HL-60 (cell line): ENCODE measurements at regions not wholly inside any gene's neighbourhood (a gene's known extent, or its start where the extent isn't known, plus 50 kb on each side); places are given as distances from the start of the nearest gene placed in this dataset.

ENCODE experiments used
- DNase-seq, 2 experiments: peaks; one replicate each; pipeline ENCODE4 v3.0.0-alpha.2; 2010 to 2020; ENCODE audit warnings: low read depth in 1 of 2, low spot score in 1 of 2
- H3K27ac ChIP-seq: fragments of 250-450 bp; sonication (Bioruptor Pico); replicated peaks from 2 replicates; pipeline ENCODE4 v1.5.1; 2020; ENCODE audit warnings: mild to moderate bottlenecking, moderate library complexity
- H3K27me3 ChIP-seq: fragments of 250-450 bp; sonication (Bioruptor Pico); 2 replicates; pipeline ENCODE4 v1.5.1; 2021; ENCODE audit warnings: mild to moderate bottlenecking, moderate library complexity; ENCODE audit not compliant: insufficient read depth, poor library complexity, severe bottlenecking
- H3K4me3 ChIP-seq: replicated peaks from 2 replicates; pipeline ENCODE4 v1.5.1; 2011; ENCODE audit warnings: mild to moderate bottlenecking, control low read depth, low read length; ENCODE audit not compliant: insufficient read depth
- GABPA ChIP-seq: IDR thresholded peaks from 2 replicates; pipeline ENCODE4 v1.6.1; 2012; ENCODE audit warnings: low read depth
- POLR2AphosphoS5 ChIP-seq: IDR thresholded peaks from 2 replicates; pipeline ENCODE4 v1.6.1; 2012; ENCODE audit warnings: low read depth
- SPI1 ChIP-seq: IDR thresholded peaks from 2 replicates; pipeline ENCODE4 v1.6.1; 2012; ENCODE audit warnings: low read depth, mild to moderate bottlenecking, borderline replicate concordance
- TF ChIP-seq, protein P1 (sequence below): IDR thresholded peaks from one replicate; pipeline ENCODE4 v1.5.1; 2011; ENCODE audit warnings: low read length, control low read depth, inconsistent platforms; ENCODE audit not compliant: insufficient read depth
- TF ChIP-seq, protein P2 (sequence below): IDR thresholded peaks from 2 replicates; pipeline ENCODE4 v1.6.1; 2012; ENCODE audit warnings: low read depth; ENCODE audit not compliant: insufficient replicate concordance

DNA sequence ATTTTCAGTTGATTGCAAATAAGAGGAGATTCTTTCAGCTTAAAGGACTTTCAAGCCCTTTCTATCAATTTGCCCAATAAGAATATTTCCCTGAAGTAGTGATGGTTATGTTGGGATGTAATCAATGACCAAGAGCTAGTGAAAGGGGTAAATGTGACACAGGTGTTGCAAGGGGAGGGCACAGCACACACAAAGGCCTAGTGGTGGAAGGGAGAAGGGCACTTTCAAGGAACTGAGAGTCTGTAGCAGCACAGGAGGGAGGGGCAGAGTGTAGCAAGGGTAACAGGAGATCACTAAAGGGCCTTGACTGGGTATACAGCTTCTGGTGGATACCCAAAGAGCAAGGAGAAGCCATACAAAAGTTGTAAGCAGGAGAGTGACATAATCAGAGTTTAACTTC, 217.8 kb upstream of the ARHGEF26 start:
- TF ChIP-seq, protein P1, sequence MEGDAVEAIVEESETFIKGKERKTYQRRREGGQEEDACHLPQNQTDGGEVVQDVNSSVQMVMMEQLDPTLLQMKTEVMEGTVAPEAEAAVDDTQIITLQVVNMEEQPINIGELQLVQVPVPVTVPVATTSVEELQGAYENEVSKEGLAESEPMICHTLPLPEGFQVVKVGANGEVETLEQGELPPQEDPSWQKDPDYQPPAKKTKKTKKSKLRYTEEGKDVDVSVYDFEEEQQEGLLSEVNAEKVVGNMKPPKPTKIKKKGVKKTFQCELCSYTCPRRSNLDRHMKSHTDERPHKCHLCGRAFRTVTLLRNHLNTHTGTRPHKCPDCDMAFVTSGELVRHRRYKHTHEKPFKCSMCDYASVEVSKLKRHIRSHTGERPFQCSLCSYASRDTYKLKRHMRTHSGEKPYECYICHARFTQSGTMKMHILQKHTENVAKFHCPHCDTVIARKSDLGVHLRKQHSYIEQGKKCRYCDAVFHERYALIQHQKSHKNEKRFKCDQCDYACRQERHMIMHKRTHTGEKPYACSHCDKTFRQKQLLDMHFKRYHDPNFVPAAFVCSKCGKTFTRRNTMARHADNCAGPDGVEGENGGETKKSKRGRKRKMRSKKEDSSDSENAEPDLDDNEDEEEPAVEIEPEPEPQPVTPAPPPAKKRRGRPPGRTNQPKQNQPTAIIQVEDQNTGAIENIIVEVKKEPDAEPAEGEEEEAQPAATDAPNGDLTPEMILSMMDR, result no peak
- no peak for TF ChIP-seq GABPA
- TF ChIP-seq POLR2AphosphoS5, result no peak
- TF ChIP-seq, protein P2, sequence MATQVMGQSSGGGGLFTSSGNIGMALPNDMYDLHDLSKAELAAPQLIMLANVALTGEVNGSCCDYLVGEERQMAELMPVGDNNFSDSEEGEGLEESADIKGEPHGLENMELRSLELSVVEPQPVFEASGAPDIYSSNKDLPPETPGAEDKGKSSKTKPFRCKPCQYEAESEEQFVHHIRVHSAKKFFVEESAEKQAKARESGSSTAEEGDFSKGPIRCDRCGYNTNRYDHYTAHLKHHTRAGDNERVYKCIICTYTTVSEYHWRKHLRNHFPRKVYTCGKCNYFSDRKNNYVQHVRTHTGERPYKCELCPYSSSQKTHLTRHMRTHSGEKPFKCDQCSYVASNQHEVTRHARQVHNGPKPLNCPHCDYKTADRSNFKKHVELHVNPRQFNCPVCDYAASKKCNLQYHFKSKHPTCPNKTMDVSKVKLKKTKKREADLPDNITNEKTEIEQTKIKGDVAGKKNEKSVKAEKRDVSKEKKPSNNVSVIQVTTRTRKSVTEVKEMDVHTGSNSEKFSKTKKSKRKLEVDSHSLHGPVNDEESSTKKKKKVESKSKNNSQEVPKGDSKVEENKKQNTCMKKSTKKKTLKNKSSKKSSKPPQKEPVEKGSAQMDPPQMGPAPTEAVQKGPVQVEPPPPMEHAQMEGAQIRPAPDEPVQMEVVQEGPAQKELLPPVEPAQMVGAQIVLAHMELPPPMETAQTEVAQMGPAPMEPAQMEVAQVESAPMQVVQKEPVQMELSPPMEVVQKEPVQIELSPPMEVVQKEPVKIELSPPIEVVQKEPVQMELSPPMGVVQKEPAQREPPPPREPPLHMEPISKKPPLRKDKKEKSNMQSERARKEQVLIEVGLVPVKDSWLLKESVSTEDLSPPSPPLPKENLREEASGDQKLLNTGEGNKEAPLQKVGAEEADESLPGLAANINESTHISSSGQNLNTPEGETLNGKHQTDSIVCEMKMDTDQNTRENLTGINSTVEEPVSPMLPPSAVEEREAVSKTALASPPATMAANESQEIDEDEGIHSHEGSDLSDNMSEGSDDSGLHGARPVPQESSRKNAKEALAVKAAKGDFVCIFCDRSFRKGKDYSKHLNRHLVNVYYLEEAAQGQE, result no peak
- TF ChIP-seq SPI1, result no peak
- H3K27me3 ChIP-seq, result no peaks in the 10 kb centered on the region
- H3K27ac ChIP-seq, result no peak overlapping the region
- DNase-seq, result no peak
- H3K4me3 ChIP-seq, result no peak overlapping the region

DNA sequence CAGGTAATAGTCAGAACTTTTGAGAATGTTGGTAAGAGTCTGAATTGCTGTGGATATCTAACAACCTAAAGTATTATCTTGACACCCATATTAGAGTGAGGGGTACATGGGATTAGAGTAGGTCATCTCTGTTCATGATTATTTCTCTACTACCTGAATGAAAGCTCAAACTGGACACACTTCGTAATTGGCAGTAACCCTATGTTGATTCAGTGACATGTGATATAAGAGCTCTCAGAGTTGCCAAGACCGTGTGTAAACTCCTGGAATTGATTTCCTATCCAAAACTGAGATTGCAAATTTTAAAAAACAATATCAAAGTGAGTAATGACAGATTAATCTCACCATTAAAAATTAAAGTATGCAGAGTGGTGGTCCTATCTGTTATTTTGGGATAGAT, 214.8 kb upstream of the ARHGEF26 start:
- no peak for DNase-seq
- Histone ChIP-seq H3K27me3 (peaks cover 6% of the 10 kb centered on the region), H3K27ac (no peak overlapping the region), H3K4me3 (no peak overlapping the region)
- TF ChIP-seq, protein P2, result no peak
- TF ChIP-seq GABPA, result no peak
- TF ChIP-seq POLR2AphosphoS5, result no peak
- TF ChIP-seq, protein P1, result no peak
- TF ChIP-seq SPI1, result no peak

DNA sequence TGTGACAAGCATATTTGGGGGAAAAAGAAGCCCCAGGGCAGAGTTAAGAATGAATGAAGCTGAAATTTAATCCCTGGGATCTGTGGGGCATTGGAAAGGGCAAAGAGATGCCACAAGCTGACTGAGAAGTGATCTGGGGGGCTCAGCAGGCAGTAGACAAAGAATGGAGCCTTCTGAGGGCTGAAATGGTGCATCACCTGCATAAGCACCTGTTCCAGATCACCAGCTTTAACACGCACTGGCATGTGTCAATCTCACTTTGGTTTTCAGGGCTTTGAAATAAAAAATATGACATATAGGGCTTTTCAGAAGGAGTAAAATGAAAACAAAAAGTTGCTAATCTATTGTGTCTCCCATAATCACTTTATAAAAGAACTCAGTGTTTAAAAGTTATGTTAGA, 210.8 kb upstream of the ARHGEF26 start:
- TF ChIP-seq GABPA, result no peak
- TF ChIP-seq SPI1, result no peak
- TF ChIP-seq, protein P2, result no peak
- TF ChIP-seq, protein P1, result no peak
- Histone ChIP-seq H3K4me3 (no peak overlapping the region), H3K27ac (no peak overlapping the region), H3K27me3 (peaks cover 6% of the 10 kb centered on the region)
- no peak for DNase-seq
